HEK293T (cell line): ENCODE measurements at regions not wholly inside any gene's neighbourhood (a gene's known extent, or its start where the extent isn't known, plus 50 kb on each side); places are given as distances from the start of the nearest gene placed in this dataset.

Source experiments
- CTCF ChIA-PET: fragments of 350-600 bp; formaldehyde crosslinking; extraction: SDS; loops from one replicate; lab custom pipeline; 2021; ENCODE audit warnings: antibody characterized with exemption, inconsistent platforms; lab: Yijun Ruan, JAX
- POLR2A ChIA-PET: fragments of 350-600 bp; formaldehyde crosslinking; extraction: SDS; loops from one replicate; lab custom pipeline; 2020; ENCODE audit warnings: antibody characterized with exemption, inconsistent platforms; lab: Yijun Ruan, JAX
- DNase-seq: peaks from one replicate; pipeline ENCODE4 v3.0.0; 2012; ENCODE audit warnings: mixed read lengths; ENCODE audit errors: extremely low spot score
- ARNT ChIP-seq: fragments of 450-650 bp; IDR thresholded peaks from 2 replicates; pipeline ENCODE4 v1.6.1; 2017; ENCODE audit warnings: mild to moderate bottlenecking
- BHLHE40 ChIP-seq: fragments of 450-650 bp; IDR thresholded peaks from 2 replicates; pipeline ENCODE4 v1.6.1; 2016; ENCODE audit warnings: mild to moderate bottlenecking, moderate library complexity, borderline replicate concordance
- CTBP1 ChIP-seq: fragments of 450-650 bp; IDR thresholded peaks from 2 replicates; pipeline ENCODE4 v1.6.1; 2016; ENCODE audit warnings: borderline replicate concordance
- ELF4 ChIP-seq: fragments of 450-650 bp; IDR thresholded peaks from 2 replicates; pipeline ENCODE4 v1.6.1; 2017; ENCODE audit warnings: antibody characterized with exemption
- FOXA1 ChIP-seq: fragments of 450-650 bp; IDR thresholded peaks from 2 replicates; pipeline ENCODE4 v1.6.1; 2016; ENCODE audit warnings: mild to moderate bottlenecking
- FOXK2 ChIP-seq: fragments of 450-650 bp; IDR thresholded peaks from 2 replicates; pipeline ENCODE4 v1.6.1; 2016; ENCODE audit warnings: mild to moderate bottlenecking
- FOXM1 ChIP-seq: fragments of 450-650 bp; IDR thresholded peaks from 2 replicates; pipeline ENCODE4 v1.6.1; 2017; ENCODE audit warnings: mild to moderate bottlenecking, borderline replicate concordance
- HDGF ChIP-seq: fragments of 450-650 bp; IDR thresholded peaks from 2 replicates; pipeline ENCODE4 v1.6.1; 2017; ENCODE audit warnings: antibody characterized with exemption, borderline replicate concordance
- L3MBTL2 ChIP-seq: fragments of 450-650 bp; conservative IDR thresholded peaks from 2 replicates; pipeline ENCODE4 v1.6.1; 2016; ENCODE audit warnings: mild to moderate bottlenecking
- LEF1 ChIP-seq: fragments of 450-650 bp; IDR thresholded peaks from 2 replicates; pipeline ENCODE4 v1.6.1; 2017; ENCODE audit warnings: mild to moderate bottlenecking, borderline replicate concordance
- NFRKB ChIP-seq: fragments of 450-650 bp; IDR thresholded peaks from 2 replicates; pipeline ENCODE4 v1.6.1; 2016; ENCODE audit warnings: mild to moderate bottlenecking, moderate library complexity
- SP1 ChIP-seq: fragments of 450-650 bp; IDR thresholded peaks from 2 replicates; pipeline ENCODE4 v1.6.1; 2017
- SUZ12 ChIP-seq: fragments of 450-650 bp; IDR thresholded peaks from 2 replicates; pipeline ENCODE4 v1.6.1; 2016; ENCODE audit warnings: mild to moderate bottlenecking
- TARDBP ChIP-seq: fragments of 450-650 bp; IDR thresholded peaks from 2 replicates; pipeline ENCODE4 v1.6.1; 2016
- ZNF384 ChIP-seq: fragments of 450-650 bp; IDR thresholded peaks from 2 replicates; pipeline ENCODE4 v1.6.1; 2016
- TF ChIP-seq, protein P1 (sequence below): fragments of 450-650 bp; IDR thresholded peaks from 2 replicates; pipeline ENCODE4 v1.6.1; 2016

GRCh38 chr5:19048726-19049125, 939.3 kb downstream of the CDH18 start:
- ChIA-PET CTCF (no interaction called here), POLR2A (no interaction called here)
- no peak for TF ChIP-seq FOXM1
- TF ChIP-seq, protein P1, sequence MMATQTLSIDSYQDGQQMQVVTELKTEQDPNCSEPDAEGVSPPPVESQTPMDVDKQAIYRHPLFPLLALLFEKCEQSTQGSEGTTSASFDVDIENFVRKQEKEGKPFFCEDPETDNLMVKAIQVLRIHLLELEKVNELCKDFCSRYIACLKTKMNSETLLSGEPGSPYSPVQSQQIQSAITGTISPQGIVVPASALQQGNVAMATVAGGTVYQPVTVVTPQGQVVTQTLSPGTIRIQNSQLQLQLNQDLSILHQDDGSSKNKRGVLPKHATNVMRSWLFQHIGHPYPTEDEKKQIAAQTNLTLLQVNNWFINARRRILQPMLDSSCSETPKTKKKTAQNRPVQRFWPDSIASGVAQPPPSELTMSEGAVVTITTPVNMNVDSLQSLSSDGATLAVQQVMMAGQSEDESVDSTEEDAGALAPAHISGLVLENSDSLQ = peak; percentile 86
- TF ChIP-seq SP1 = no peak
- no peak for TF ChIP-seq NFRKB
- no peak for TF ChIP-seq CTBP1
- no peak for TF ChIP-seq LEF1
- no peak for TF ChIP-seq FOXK2
- no peak for DNase-seq

DNA sequence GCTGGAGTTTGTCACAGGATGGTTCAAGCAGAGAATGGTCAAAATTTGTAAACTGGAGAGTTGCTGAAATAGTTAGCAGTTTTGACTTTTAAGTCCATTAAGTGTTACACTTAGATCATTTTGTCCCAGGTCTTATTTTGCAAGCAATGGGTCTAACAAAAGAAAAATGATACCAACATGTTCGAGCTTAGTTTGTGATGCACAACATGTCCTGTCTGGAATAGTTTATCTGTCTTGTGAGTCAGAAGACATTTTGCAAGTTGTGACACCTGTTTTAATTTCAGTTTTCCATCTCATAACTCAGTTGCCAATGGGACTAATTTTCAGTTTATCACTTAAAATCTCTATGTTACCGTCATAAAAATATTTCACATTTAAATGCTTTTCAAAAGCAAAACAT, 929.8 kb downstream of the CDH18 start:
- POLR2A ChIA-PET = no interaction called here
- TF ChIP-seq CTBP1 (no peak), FOXK2 (no peak), SP1 (no peak), FOXM1 (no peak), TARDBP (no peak), BHLHE40 (no peak), SUZ12 (no peak), HDGF (no peak), NFRKB (no peak), ARNT (no peak), L3MBTL2 (no peak), LEF1 (no peak)
- TF ChIP-seq, protein P1 = no peak
- no peak for DNase-seq
- CTCF ChIA-PET = interaction anchor here (0.5 kb wide), 1 partner anchor 1535 kb away, joined by 3 read pairs; no protein-coding TSS in a partner anchor

DNA sequence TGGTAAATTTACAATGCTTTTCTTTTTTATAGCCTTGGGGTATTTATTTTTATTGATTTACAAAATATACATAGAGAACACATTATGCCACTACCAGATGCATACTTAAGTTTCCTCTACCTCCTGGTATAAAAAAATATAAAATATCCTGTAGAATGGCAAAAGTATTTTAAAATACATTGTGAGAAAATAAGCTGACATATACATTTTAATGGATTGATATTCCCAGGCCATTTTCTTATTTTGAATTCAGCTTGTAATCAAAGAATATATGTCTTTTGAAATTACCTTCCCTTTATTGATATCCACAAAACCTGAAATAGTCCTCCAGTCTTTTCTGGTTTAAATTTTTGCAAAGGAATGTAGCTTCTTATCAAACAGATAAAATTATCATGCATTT, 923.9 kb downstream of the CDH18 start:
- no peak for DNase-seq
- CTCF ChIA-PET = no interaction called here
- POLR2A ChIA-PET = no interaction called here
- TF ChIP-seq SP1 (no peak), FOXM1 (no peak), TARDBP (no peak)

- DNase-seq = no peak
- CTCF ChIA-PET = no interaction called here
- POLR2A ChIA-PET = no interaction called here
- no peak for TF ChIP-seq FOXM1
- no peak for TF ChIP-seq HDGF
- no peak for TF ChIP-seq FOXK2
- TF ChIP-seq, protein P1 = no peak
- TF ChIP-seq SP1 = no peak
- TF ChIP-seq BHLHE40 = no peak
- no peak for TF ChIP-seq ZNF384
- TF ChIP-seq NFRKB = no peak
- TF ChIP-seq LEF1 = no peak
- TF ChIP-seq FOXA1 = no peak
- TF ChIP-seq CTBP1 = no peak
- TF ChIP-seq L3MBTL2 = no peak
- TF ChIP-seq ARNT = no peak
- no peak for TF ChIP-seq SUZ12
- TF ChIP-seq ELF4 = no peak
Measured at GRCh38 chr5:19067741-19068140, 920.3 kb downstream of the CDH18 start.

- TF ChIP-seq SUZ12 (no peak), HDGF (no peak), FOXM1 (no peak), FOXK2 (no peak), ARNT (no peak), NFRKB (no peak), CTBP1 (no peak), L3MBTL2 (no peak), ZNF384 (no peak), TARDBP (no peak), SP1 (no peak), FOXA1 (no peak), LEF1 (no peak), ELF4 (no peak), BHLHE40 (no peak)
- TF ChIP-seq, protein P1 = no peak
- CTCF ChIA-PET = no interaction called here
- no peak for DNase-seq
- POLR2A ChIA-PET = no interaction called here
Measured at GRCh38 chr5:19098434-19098833, 889.6 kb downstream of the CDH18 start.

- POLR2A ChIA-PET = no interaction called here
- CTCF ChIA-PET = no interaction called here
- TF ChIP-seq ARNT = no peak
- no peak for TF ChIP-seq NFRKB
- no peak for TF ChIP-seq ELF4
- no peak for TF ChIP-seq BHLHE40
- TF ChIP-seq FOXA1 = no peak
- no peak for DNase-seq
Measured at GRCh38 chr5:19099195-19099594, 888.8 kb downstream of the CDH18 start.
